Cardiac muscle cell (in vitro differentiated cells and primary cell): ENCODE measurements at regions not wholly inside any gene's neighbourhood (a gene's known extent, or its start where the extent isn't known, plus 50 kb on each side); places are given as distances from the start of the nearest gene placed in this dataset.

Experiments
- DNase-seq, 2 donors: peaks; one replicate each; pipeline versions ENCODE4 v3.0.0 to v3.0.0-alpha.2; 2010 to 2017; ENCODE audit warnings: low read depth in 1 of 2, low spot score in 1 of 2
- H3K27ac ChIP-seq: fragments of 200-600 bp; sonication (generic); 2 replicates; pipeline ENCODE4 v1.5.1; 2016
- H3K27me3 ChIP-seq: fragments of 200-600 bp; sonication (generic); 2 replicates; pipeline ENCODE4 v1.6.0; 2016; ENCODE audit warnings: control low read depth
- H3K36me3 ChIP-seq: fragments of 200-600 bp; sonication (generic); 2 replicates; pipeline ENCODE4 v1.5.1; 2016; ENCODE audit warnings: control low read depth
- H3K4me1 ChIP-seq: fragments of 200-600 bp; sonication (generic); 2 replicates; pipeline ENCODE4 v1.8.1; 2017; ENCODE audit warnings: low read depth, mild to moderate bottlenecking, mixed run types
- H3K4me3 ChIP-seq: fragments of 200-600 bp; sonication (generic); 2 replicates; pipeline ENCODE4 v1.5.1; 2016; ENCODE audit warnings: mild to moderate bottlenecking
- H3K9me3 ChIP-seq: fragments of 200-600 bp; sonication (generic); 2 replicates; pipeline ENCODE4 v1.5.1; 2017; ENCODE audit warnings: low read depth, mild to moderate bottlenecking, control low read depth
- CTCF ChIP-seq: IDR thresholded peaks from 2 replicates; pipeline ENCODE4 v1.5.1; 2012; ENCODE audit warnings: low read depth, mild to moderate bottlenecking, low read length

GRCh38 chr9:30239878-30240277 is 2144.6 kb upstream of the ACO1 start:
- H3K4me3 ChIP-seq, result no peak overlapping the region
- no peak for DNase-seq
- H3K9me3 ChIP-seq, result no peaks in the 10 kb centered on the region
- TF ChIP-seq CTCF, result no peak
- no peak overlapping the region for H3K27ac ChIP-seq
- no peaks in the 10 kb centered on the region for H3K4me1 ChIP-seq
- no peaks in the 10 kb centered on the region for H3K36me3 ChIP-seq
- no peaks in the 10 kb centered on the region for H3K27me3 ChIP-seq

GRCh38 chr9:30243467-30243866 is 2141.0 kb upstream of the ACO1 start:
- no peak for TF ChIP-seq CTCF
- Histone ChIP-seq H3K4me3 (no peak overlapping the region), H3K9me3 (no peaks in the 10 kb centered on the region), H3K36me3 (no peaks in the 10 kb centered on the region), H3K4me1 (no peaks in the 10 kb centered on the region), H3K27me3 (no peaks in the 10 kb centered on the region), H3K27ac (no peak overlapping the region)
- no peak for DNase-seq

GRCh38 chr9:30244877-30245276 is 2139.6 kb upstream of the ACO1 start:
- H3K27me3 ChIP-seq, result no peaks in the 10 kb centered on the region
- no peak overlapping the region for H3K27ac ChIP-seq
- no peaks in the 10 kb centered on the region for H3K4me1 ChIP-seq
- H3K4me3 ChIP-seq, result no peak overlapping the region
- no peak for DNase-seq
- H3K9me3 ChIP-seq, result no peaks in the 10 kb centered on the region
- no peaks in the 10 kb centered on the region for H3K36me3 ChIP-seq
- no peak for TF ChIP-seq CTCF

- Histone ChIP-seq H3K36me3 (no peaks in the 10 kb centered on the region), H3K9me3 (no peaks in the 10 kb centered on the region), H3K27ac (no peak overlapping the region), H3K4me1 (no peaks in the 10 kb centered on the region), H3K4me3 (no peak overlapping the region), H3K27me3 (no peaks in the 10 kb centered on the region)
- no peak for TF ChIP-seq CTCF
- no peak for DNase-seq
Measured at GRCh38 chr9:30250872-30251271, 2133.6 kb upstream of the ACO1 start.

GRCh38 chr9:30258094-30258493 is 2126.3 kb upstream of the ACO1 start:
- Histone ChIP-seq H3K4me1 (no peaks in the 10 kb centered on the region), H3K9me3 (no peaks in the 10 kb centered on the region), H3K27me3 (no peaks in the 10 kb centered on the region), H3K4me3 (no peak overlapping the region), H3K27ac (no peak overlapping the region), H3K36me3 (no peaks in the 10 kb centered on the region)
- no peak for DNase-seq
- TF ChIP-seq CTCF, result no peak
